GM19328 (cell line): ENCODE measurements at regions not wholly inside any gene's neighbourhood (a gene's known extent, or its start where the extent isn't known, plus 50 kb on each side); places are given as distances from the start of the nearest gene placed in this dataset.

Source experiments
- ATAC-seq: cut with Tn5 transposase; IDR thresholded peaks from one replicate; pipeline ENCODE4 v1.9.1; 2021; ENCODE audit warnings: mild to moderate bottlenecking, moderate library complexity; ENCODE audit not compliant: unreplicated experiment

- no peak for ATAC-seq
Measured at GRCh38 chr1:30638811-30639210, 84.6 kb downstream of the MATN1 start.

DNA sequence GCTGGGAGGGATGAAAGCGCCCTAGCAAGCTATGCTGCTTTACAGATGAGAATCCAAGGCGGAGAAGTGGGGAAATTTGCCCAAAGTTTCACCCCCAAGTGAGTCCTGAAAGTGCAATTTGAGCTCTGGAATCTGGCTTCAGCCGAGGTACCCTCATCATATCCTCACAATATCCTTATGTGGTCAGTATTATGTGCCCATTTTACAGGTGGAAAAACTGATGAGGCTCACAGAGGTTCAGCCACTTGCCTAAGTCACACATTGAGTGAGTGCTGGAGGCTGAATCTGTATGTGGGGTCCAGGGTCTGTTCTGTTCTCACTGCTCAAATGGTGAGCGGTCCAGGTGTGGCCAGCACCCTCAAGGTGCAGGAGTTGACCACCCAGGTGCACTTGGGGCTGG lies 85.3 kb downstream of the MATN1 start:
- no peak for ATAC-seq

DNA sequence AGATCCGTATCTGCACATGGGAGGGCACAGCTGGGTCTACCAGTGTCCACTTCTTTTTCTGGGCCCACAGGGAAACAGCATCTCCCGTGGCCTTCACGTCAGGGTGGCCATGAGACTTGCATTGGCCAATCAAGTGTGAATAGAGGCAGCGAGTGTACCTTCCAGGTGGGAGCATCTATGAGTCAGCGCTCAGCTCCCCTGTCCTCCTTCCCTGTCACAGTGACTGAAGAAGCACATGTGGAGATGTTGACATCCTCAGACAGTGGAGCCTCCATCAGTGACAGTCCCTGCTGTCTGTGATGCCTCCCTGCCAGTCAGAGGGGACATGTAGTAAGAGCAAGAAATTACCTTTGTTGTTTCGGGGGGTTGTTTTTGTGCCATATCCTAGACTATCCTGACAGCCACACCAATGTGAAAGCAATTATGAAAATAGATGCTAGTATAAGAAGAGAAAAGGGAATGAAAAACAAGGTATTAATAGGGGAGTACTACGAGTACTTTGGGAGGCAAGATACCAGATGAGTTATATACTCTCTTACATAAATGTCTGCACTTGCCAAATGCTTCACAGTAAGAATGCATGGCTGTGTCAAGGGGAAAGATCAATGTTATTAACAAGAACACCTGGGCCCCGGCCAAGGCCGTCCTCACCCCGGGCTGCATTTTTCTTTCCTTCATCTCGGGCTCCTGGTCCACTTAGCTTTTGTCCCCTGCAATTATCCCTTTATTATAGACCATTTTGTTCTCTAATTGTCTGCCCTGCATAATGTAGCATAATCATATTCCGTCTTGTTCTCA lies 86.0 kb downstream of the MATN1 start:
- no peak for ATAC-seq

DNA sequence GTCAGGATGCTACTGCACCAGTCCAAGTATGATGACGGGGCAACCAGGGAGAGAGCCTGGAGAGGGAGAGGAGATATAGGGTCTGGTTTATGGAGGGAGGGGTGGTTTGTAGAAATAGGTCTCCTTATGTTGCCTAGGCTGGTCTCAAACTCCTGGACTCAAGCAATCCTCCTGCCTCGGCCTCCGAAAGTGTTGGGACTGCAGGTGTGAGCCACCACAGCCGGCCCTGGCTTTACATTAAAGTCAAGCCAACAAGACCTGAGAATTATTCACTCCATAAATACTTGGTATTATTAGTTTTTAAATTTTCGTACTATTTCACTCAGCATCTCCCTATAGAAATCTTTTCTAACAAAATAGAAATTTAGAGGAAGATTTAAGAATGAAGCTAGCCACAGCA lies 86.8 kb downstream of the MATN1 start:
- no peak for ATAC-seq

DNA sequence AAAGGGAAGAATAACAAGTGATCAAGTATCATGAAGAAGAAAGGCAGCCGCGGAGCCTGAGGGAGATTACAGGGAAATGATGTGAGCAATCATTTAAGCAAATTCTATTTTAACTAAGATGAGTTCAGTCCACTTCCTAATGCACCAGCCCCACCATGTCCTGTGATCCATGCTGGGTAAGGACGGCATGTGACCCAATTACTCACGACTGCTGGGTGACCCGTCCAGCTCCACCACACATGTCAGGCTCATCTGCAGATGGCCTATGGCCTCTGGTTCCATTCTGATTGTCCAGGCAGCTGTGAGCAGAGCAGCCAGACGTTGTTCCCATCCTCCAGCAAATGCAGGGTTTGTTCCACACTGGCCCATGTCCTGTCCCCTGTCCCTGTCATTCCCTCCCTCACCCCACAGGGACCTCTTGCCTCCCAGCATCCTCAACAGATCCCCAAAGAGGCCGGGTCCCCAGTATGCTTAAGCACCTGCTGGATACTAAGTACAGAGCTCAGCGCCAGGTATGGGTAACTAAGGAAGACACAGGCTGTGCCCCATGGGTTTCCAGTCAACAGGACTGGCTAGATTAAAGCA lies 87.9 kb downstream of the MATN1 start:
- ATAC-seq = no peak

DNA sequence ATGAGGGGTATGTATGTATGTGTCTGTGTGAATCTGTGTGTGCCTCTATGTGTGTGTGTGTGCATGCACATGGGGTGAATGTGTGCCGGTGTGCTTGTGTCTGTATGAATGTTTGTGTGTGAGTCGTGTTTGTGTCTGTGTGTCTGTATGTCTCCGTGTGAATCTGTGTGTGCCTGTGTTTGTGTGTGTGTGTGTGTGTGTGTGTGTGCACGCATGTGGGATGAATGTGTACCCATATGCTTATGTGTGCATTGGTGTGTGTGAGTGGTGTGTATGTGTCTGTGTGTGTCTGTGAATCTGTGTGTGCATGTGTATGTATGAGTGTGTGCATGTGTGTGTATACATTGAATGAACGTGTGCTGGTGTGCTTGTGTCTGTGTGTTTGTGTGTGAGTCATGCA lies 88.9 kb downstream of the MATN1 start:
- ATAC-seq = no peak

- ATAC-seq = no peak
Measured at GRCh38 chr1:30633294-30633693, 90.1 kb downstream of the MATN1 start.

- ATAC-seq = no peak
Measured at GRCh38 chr1:30632481-30632880, 90.9 kb downstream of the MATN1 start.

GRCh38 chr1:30631700-30632099 lies 91.7 kb downstream of the MATN1 start:
- ATAC-seq = no peak

DNA sequence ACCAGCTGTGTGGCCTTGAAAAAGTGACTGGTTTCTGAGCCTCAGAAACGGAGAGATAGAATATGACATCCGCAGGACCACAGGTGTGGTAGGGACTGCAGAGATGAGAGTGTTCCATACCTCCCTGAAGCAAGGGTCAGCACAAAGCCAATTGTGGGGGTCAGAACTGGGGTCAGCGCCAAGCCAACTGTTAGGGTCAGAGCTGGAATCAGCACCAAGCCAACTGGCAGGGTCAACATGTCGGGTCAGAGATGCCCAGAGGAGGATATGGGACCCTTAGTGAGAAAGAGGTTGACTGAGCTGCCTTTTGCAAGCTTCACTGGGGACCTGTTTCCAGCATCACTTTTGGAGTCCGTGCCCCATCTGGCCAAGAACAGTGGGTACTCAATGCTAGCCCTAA lies 93.9 kb downstream of the MATN1 start:
- ATAC-seq = no peak

- no peak for ATAC-seq
Measured at GRCh38 chr1:30627994-30628393, 95.4 kb downstream of the MATN1 start.

DNA sequence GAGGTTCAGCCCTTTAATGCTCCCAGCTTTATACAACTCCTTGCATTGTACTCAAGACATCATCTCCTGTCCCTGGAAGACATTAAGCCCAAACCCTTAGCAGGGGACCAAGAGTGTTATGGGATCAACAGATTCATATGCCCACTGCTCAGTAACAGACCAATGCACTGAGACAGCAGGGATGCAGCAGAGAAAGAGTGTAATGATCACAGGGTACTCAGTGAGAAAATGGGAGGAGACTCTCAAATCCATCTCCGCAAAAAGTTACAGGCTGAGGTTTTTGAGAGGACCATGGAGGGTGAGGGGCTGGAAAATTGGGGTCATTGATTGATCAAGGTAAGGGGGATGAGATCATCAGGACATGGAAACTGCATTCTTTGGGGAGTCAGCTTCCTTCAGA lies 96.2 kb downstream of the MATN1 start:
- ATAC-seq = no peak

- no peak for ATAC-seq
Measured at GRCh38 chr1:30623431-30623830, 100.0 kb downstream of the MATN1 start.

GRCh38 chr1:30619619-30620018 lies 103.8 kb downstream of the MATN1 start:
- no peak for ATAC-seq

DNA sequence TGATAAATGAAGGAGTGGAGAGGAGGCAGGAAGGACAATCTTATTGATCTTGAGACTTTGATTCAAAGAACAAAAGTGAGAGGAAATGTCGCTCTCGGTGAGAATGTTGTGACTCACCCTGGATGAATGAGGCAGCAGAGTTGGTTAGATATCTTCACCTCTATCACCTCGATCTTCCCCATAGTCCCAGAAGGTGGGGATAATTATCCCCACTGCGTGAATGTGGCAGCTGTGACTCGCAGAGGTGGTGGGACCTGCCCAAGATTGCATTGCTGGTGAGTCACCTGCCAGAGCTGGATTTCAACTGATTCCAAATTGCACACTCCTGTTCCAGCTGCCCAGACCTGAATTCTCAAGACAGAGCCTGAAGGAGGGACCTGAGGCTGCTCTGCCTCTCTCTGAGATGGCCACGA lies 105.0 kb downstream of the MATN1 start:
- no peak for ATAC-seq

- no peak for ATAC-seq
Measured at GRCh38 chr1:30616759-30617158, 106.6 kb downstream of the MATN1 start.

- no peak for ATAC-seq
Measured at GRCh38 chr1:30615816-30616590, 107.4 kb downstream of the MATN1 start.

DNA sequence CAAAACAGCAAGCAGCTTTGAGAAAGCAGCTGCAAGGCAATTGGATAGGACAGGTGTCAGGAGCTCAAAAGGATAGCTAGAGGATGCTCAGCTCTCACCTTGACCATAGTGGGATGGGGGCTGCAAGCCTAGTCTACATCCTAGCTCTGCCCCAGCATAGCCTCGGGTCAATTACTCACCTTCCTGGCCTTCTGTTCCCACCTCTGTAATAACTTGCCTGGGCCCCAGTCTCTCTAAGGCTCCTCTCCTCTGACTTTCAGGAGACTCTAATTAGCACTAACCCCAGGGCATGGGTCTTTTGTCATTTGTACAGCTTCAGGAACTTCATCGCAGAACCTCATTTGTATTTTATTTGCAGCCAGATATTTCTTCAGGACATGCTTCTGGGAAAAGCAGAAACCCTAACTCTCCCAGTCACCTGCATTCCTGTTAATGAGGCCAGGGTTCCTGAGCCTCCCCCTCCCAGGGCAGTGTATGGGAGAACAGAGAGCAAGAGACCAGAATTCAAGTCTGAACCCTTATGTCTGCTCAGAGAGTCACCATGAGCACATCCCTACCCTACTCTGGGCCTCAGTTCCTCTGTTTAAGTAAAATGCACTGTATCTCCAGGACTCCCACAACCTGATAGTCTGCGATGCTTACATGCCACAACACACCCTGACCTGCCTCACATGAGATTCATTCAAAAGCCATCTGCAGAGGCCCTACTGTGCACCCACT lies 108.1 kb downstream of the MATN1 start:
- ATAC-seq = no peak

DNA sequence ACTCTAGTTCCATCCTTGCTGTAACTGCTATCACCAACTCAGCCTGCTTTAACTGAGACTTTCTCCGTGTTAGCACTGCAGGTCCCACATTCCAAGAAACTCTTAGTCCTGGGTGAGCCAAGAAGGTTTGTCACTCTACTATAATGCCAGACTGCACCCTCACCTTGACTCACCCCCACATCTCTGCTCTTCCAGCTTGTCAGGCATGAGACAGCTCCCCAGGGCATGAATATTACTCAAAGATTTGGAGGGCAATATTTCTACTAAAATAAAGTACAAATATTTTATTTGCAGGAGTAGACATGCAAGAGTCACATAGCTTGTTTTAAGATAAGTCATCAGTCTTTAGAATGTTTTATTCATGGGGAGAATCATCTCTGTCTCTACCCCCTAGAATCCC lies 110.2 kb downstream of the MATN1 start:
- ATAC-seq = no peak

GRCh38 chr1:30612536-30613065 lies 110.8 kb downstream of the MATN1 start:
- no peak for ATAC-seq

DNA sequence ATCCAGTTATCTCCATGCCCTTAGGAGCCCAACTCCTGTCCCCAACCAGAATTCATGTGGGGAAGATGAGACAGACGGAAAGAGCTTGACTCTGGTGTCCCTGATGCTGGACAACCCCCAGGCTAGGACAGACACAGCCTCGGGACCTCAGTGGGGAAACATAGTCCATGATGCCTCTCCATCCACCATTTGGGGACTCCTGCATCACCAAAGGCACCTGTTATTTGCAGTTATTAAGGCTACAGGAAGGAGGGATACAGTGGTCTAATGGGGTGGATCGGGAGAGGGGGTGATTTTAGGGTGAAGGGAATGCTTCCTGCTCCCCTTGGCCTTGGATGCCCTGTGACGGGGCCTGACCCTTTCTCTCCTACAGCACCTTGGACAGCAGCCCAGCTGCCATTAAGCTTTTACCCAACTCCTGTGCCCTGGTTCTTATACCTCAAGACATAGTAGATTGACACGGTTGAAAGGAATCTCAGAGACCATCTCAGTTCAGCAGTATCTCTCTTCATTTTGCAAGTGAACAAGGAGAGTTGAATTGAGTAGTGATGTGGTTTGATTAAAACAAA lies 111.6 kb downstream of the MATN1 start:
- ATAC-seq = no peak
